H9 (cell line): ENCODE measurements at regions not wholly inside any gene's neighbourhood (a gene's known extent, or its start where the extent isn't known, plus 50 kb on each side); places are given as distances from the start of the nearest gene placed in this dataset.

Source experiments
- DNase-seq: peaks from one replicate; pipeline ENCODE4 v3.0.0-alpha.2; 2017
- H2AFZ ChIP-seq: one replicate; pipeline ENCODE4 v1.6.1; 2013; ENCODE audit warnings: mild to moderate bottlenecking, low read length, control low read depth, moderate library complexity
- H2AK5ac ChIP-seq: 2 replicates; pipeline ENCODE4 v1.6.1; 2013; ENCODE audit warnings: low read length, control low read depth, mixed read lengths; ENCODE audit not compliant: insufficient read length
- H2BK120ac ChIP-seq: one replicate; pipeline ENCODE4 v1.6.1; 2013; ENCODE audit warnings: low read depth, mild to moderate bottlenecking, low read length, control low read depth, inconsistent platforms; ENCODE audit not compliant: poor library complexity, severe bottlenecking
- H2BK12ac ChIP-seq: 2 replicates; pipeline ENCODE4 v1.6.1; 2013; ENCODE audit warnings: low read length, control low read depth, mixed read lengths, low read depth; ENCODE audit not compliant: insufficient read length
- H2BK15ac ChIP-seq: 2 replicates; pipeline ENCODE4 v1.6.1; 2013; ENCODE audit warnings: low read depth, low read length, control low read depth
- H2BK20ac ChIP-seq: one replicate; pipeline ENCODE4 v1.6.1; 2013; ENCODE audit warnings: low read depth, mild to moderate bottlenecking, low read length, control low read depth, inconsistent platforms; ENCODE audit not compliant: poor library complexity, severe bottlenecking
- H2BK5ac ChIP-seq: 2 replicates; pipeline ENCODE4 v1.6.1; 2013; ENCODE audit warnings: low read length, control low read depth, mixed read lengths; ENCODE audit not compliant: insufficient read length
- H3K14ac ChIP-seq: 2 replicates; pipeline ENCODE4 v1.6.1; 2013; ENCODE audit warnings: low read length, control low read depth; ENCODE audit not compliant: insufficient read depth
- H3K18ac ChIP-seq: 2 replicates; pipeline ENCODE4 v1.6.1; 2013; ENCODE audit warnings: low read depth, mild to moderate bottlenecking, mixed read lengths, low read length, control low read depth; ENCODE audit not compliant: insufficient read length
- H3K23ac ChIP-seq: 2 replicates; pipeline ENCODE4 v1.6.1; 2013; ENCODE audit warnings: low read length, control low read depth, mixed read lengths, low read depth; ENCODE audit not compliant: insufficient read length
- H3K23me2 ChIP-seq: 2 replicates; pipeline ENCODE4 v1.6.1; 2013; ENCODE audit warnings: low read depth, mild to moderate bottlenecking, mixed read lengths, low read length, control low read depth; ENCODE audit not compliant: insufficient read length, poor library complexity, severe bottlenecking
- H3K27ac ChIP-seq: 2 replicates; pipeline ENCODE4 v1.5.1; 2013; ENCODE audit warnings: low read length, control low read depth, mixed read lengths, low read depth; ENCODE audit not compliant: insufficient read length
- H3K27me3 ChIP-seq: 2 replicates; pipeline ENCODE4 v1.6.1; 2013; ENCODE audit warnings: low read length, control low read depth, inconsistent platforms; ENCODE audit not compliant: insufficient read depth
- H3K4ac ChIP-seq: 2 replicates; pipeline ENCODE4 v1.6.1; 2013; ENCODE audit warnings: low read depth, mild to moderate bottlenecking, control low read depth, inconsistent platforms, low read length, moderate library complexity
- H3K4me1 ChIP-seq: 2 replicates; pipeline ENCODE4 v1.6.1; 2013; ENCODE audit warnings: low read length, control low read depth, inconsistent platforms; ENCODE audit not compliant: insufficient read depth
- H3K4me2 ChIP-seq: 2 replicates; pipeline ENCODE4 v1.6.1; 2013; ENCODE audit warnings: low read length, control low read depth, mixed read lengths; ENCODE audit not compliant: insufficient read length, insufficient read depth
- H3K56ac ChIP-seq: 2 replicates; pipeline ENCODE4 v1.6.1; 2013; ENCODE audit warnings: low read depth, mild to moderate bottlenecking, mixed read lengths, low read length, control low read depth; ENCODE audit not compliant: insufficient read length
- H3K79me1 ChIP-seq: 2 replicates; pipeline ENCODE4 v1.6.1; 2013; ENCODE audit warnings: low read depth, mild to moderate bottlenecking, moderate library complexity, low read length, control low read depth, inconsistent platforms; ENCODE audit not compliant: insufficient read depth, poor library complexity, severe bottlenecking
- H3K79me2 ChIP-seq: 2 replicates; pipeline ENCODE4 v1.6.1; 2013; ENCODE audit warnings: low read length, control low read depth, inconsistent platforms; ENCODE audit not compliant: insufficient read depth
- H3K9ac ChIP-seq: 2 replicates; pipeline ENCODE4 v1.6.1; 2013; ENCODE audit warnings: low read length, control low read depth, mixed read lengths; ENCODE audit not compliant: insufficient read length; ENCODE audit errors: extremely low read depth
- H3K9me3 ChIP-seq: one replicate; pipeline ENCODE4 v1.6.1; 2013; ENCODE audit warnings: low read depth, low read length, inconsistent platforms; ENCODE audit not compliant: control insufficient read depth
- H3T11ph ChIP-seq: one replicate; pipeline ENCODE4 v1.6.1; 2013; ENCODE audit warnings: mild to moderate bottlenecking, low read length, control low read depth, inconsistent platforms
- H4K20me1 ChIP-seq: one replicate; pipeline ENCODE4 v1.6.1; 2013; ENCODE audit not compliant: control insufficient read depth, insufficient read length, insufficient read depth
- H4K5ac ChIP-seq: 2 replicates; pipeline ENCODE4 v1.6.1; 2013; ENCODE audit warnings: low read depth, mild to moderate bottlenecking, mixed read lengths, low read length, control low read depth; ENCODE audit not compliant: insufficient read length
- H4K8ac ChIP-seq: replicated peaks from 2 replicates; pipeline ENCODE4 v1.6.1; 2013; ENCODE audit warnings: low read length, control low read depth, mixed read lengths, low read depth; ENCODE audit not compliant: insufficient read length
- H4K91ac ChIP-seq: 2 replicates; pipeline ENCODE4 v1.6.1; 2013; ENCODE audit warnings: low read depth, mild to moderate bottlenecking, moderate library complexity, mixed read lengths, low read length, control low read depth; ENCODE audit not compliant: insufficient read length
- H3K27ac Mint-ChIP-seq, 3 experiments: 2 replicates in 2 of 3; 3 replicates in 1 of 3; pipeline ENCODE4 v1.8.0; 2020 to 2021; ENCODE audit warnings: mixed read lengths in 3 of 3, mild to moderate bottlenecking in 1 of 3, moderate library complexity in 1 of 3
- H3K27me3 Mint-ChIP-seq: 2 replicates; pipeline ENCODE4 v1.8.0; 2021; ENCODE audit warnings: low read depth, mild to moderate bottlenecking, moderate library complexity, mixed read lengths
- H3K36me3 Mint-ChIP-seq, 3 experiments: 2 replicates in 2 of 3; 3 replicates in 1 of 3; pipeline ENCODE4 v1.8.0; 2020 to 2021; ENCODE audit warnings: low read depth in 3 of 3, mixed read lengths in 3 of 3; ENCODE audit not compliant: insufficient read depth in 1 of 3
- H3K4me1 Mint-ChIP-seq, 2 experiments: 2 replicates each; pipeline ENCODE4 v1.8.0; 2020; ENCODE audit warnings: mixed read lengths in 2 of 2
- H3K4me3 Mint-ChIP-seq, 2 experiments: 2 replicates in 1 of 2; 3 replicates in 1 of 2; pipeline ENCODE4 v1.8.0; 2020 to 2021; ENCODE audit warnings: mild to moderate bottlenecking in 2 of 2, mixed read lengths in 2 of 2, moderate library complexity in 1 of 2
- H3K9me3 Mint-ChIP-seq, 2 experiments: 2 replicates in 1 of 2; 3 replicates in 1 of 2; pipeline ENCODE4 v1.8.0; 2020; ENCODE audit warnings: mild to moderate bottlenecking in 2 of 2, mixed read lengths in 2 of 2, moderate library complexity in 1 of 2
- WGBS: extraction: QIAGEN DNeasy Blood & Tissue Kit; methylation state at CpG from one replicate; pipeline ENCODE4 v1.1.7; 2013; ENCODE audit warnings: missing lambda C conversion rate, low lambda C conversion rate, mixed read lengths; ENCODE audit not compliant: insufficient read length; ENCODE audit errors: extremely low coverage; 5-methylcytosine and 5-hydroxymethylcytosine counted together
- TF ChIP-seq, protein P1 (sequence below): fragments of 200-600 bp; sonication (generic); conservative IDR thresholded peaks from 3 replicates; pipeline ENCODE4 v1.8.0; 2021; ENCODE audit warnings: antibody characterized with exemption, mild to moderate bottlenecking

DNA sequence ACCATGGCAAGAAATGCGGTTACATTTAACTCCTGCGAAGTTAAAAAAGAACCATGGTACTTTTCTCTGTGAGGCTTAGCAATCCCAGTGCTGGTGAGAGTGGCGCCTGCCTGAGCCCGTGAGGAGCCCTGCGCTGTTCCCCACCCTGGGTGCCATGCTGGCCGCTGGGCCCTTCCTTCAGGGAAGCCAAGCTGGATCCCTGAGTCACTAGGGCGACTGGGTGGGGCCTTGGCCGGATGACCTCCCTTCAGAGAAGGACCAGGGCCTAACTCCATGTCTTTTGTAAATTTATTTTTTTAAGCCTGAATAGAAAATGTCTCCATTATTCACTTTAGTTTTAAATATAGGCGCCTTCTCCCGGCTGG, 209.1 kb downstream of the ERMARD start:
- DNase-seq = no peak
- WGBS = no CpG with 5 or more reads among the region's 10 CpGs

More for the DNA sequence above, 209.1 kb downstream of the ERMARD start:
- Mint-ChIP-seq H3K27ac (no peak overlapping the region), H3K4me1 (peaks cover 6 to 13% of the 10 kb centered on the region in 2 experiments), H3K36me3 (peaks cover 0 to 4% (median 0%) of the 10 kb centered on the region in 3 experiments; a peak in 2 of 7 replicates), H3K4me3 (no peak overlapping the region), H3K27me3 (peaks cover 20% of the 10 kb centered on the region), H3K9me3 (peaks cover 2 to 6% of the 10 kb centered on the region in 2 experiments; a peak in 2 of 5 replicates)
- H4K20me1 ChIP-seq = no peaks in the 10 kb centered on the region
- no peak overlapping the region for H3K18ac ChIP-seq
- H2AFZ ChIP-seq = no peak overlapping the region
- H2BK15ac ChIP-seq = no peak overlapping the region
- no peak overlapping the region for H3K27ac ChIP-seq
- no peak overlapping the region for H2BK5ac ChIP-seq
- no peak overlapping the region for H3K4me2 ChIP-seq
- no peak overlapping the region for H4K5ac ChIP-seq
- H3K27me3 ChIP-seq = no peaks in the 10 kb centered on the region; the same call in 1 of the 2 replicates
- no peak overlapping the region for H2BK12ac ChIP-seq
- H3K79me1 ChIP-seq = no peaks in the 10 kb centered on the region
- H2BK20ac ChIP-seq = no peak overlapping the region
- TF ChIP-seq, protein P1, sequence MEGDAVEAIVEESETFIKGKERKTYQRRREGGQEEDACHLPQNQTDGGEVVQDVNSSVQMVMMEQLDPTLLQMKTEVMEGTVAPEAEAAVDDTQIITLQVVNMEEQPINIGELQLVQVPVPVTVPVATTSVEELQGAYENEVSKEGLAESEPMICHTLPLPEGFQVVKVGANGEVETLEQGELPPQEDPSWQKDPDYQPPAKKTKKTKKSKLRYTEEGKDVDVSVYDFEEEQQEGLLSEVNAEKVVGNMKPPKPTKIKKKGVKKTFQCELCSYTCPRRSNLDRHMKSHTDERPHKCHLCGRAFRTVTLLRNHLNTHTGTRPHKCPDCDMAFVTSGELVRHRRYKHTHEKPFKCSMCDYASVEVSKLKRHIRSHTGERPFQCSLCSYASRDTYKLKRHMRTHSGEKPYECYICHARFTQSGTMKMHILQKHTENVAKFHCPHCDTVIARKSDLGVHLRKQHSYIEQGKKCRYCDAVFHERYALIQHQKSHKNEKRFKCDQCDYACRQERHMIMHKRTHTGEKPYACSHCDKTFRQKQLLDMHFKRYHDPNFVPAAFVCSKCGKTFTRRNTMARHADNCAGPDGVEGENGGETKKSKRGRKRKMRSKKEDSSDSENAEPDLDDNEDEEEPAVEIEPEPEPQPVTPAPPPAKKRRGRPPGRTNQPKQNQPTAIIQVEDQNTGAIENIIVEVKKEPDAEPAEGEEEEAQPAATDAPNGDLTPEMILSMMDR = no peak
- no peak overlapping the region for H4K8ac ChIP-seq
- no peak overlapping the region for H2AK5ac ChIP-seq
- H3K23ac ChIP-seq = no peak overlapping the region
- no peak overlapping the region for H3K9ac ChIP-seq
- H3T11ph ChIP-seq = no peak overlapping the region
- H3K14ac ChIP-seq = no peak overlapping the region
- H3K23me2 ChIP-seq = peaks cover 3% of the 10 kb centered on the region
- no peaks in the 10 kb centered on the region for H3K4me1 ChIP-seq
- H3K4ac ChIP-seq = no peak overlapping the region
- no peak overlapping the region for H3K56ac ChIP-seq
- H2BK120ac ChIP-seq = no peak overlapping the region
- no peaks in the 10 kb centered on the region for H3K79me2 ChIP-seq
- H4K91ac ChIP-seq = no peak overlapping the region
- no peaks in the 10 kb centered on the region for H3K9me3 ChIP-seq
